SK-N-SH (cell line): ENCODE measurements at regions not wholly inside any gene's neighbourhood (a gene's known extent, or its start where the extent isn't known, plus 50 kb on each side); places are given as distances from the start of the nearest gene placed in this dataset.

Source experiments
- CTCF ChIA-PET: fragments of 300-600, 350-600 bp; formaldehyde crosslinking; extraction: SDS; loops from one replicate; lab custom pipeline; 2021; lab: Yijun Ruan, JAX
- POLR2A ChIA-PET: fragments of 350-600 bp; sonication (Branson Sonifier 250); formaldehyde crosslinking; extraction: SDS; loops from one replicate; lab custom pipeline; 2020; ENCODE audit warnings: antibody characterized with exemption, inconsistent platforms; lab: Yijun Ruan, JAX
- DNase-seq: peaks from one replicate; pipeline ENCODE4 v3.0.0; 2012
- H2AFZ ChIP-seq: fragments of 200-600 bp; sonication (generic); 2 replicates; pipeline ENCODE4 v1.8.1; 2016; ENCODE audit warnings: antibody characterized with exemption, mild to moderate bottlenecking, low read depth
- H3F3A ChIP-seq: fragments of 200-600 bp; sonication (generic); replicated peaks from 2 replicates; pipeline ENCODE3; 2016; ENCODE audit warnings: antibody characterized with exemption, mild to moderate bottlenecking; ENCODE audit not compliant: insufficient read depth
- H3K27ac ChIP-seq, 2 experiments: fragments of 200-500 bp in 1 of 2; fragments of 200-600 bp in 1 of 2; sonication (Bioruptor generic) in 1 of 2; sonication (generic), shearing (Covaris generic) in 1 of 2; 2 replicates each; pipeline versions ENCODE4 v1.5.1 to v1.6.1; 2014 to 2016; ENCODE audit warnings: low read depth in 2 of 2, inconsistent platforms in 1 of 2, low read length in 1 of 2, mild to moderate bottlenecking in 1 of 2, mixed read lengths in 1 of 2
- H3K27me3 ChIP-seq: fragments of 200-600 bp; sonication (generic), shearing (Covaris generic); 2 replicates; pipeline ENCODE4 v1.6.1; 2016; ENCODE audit warnings: mixed run types; ENCODE audit not compliant: insufficient read depth
- H3K36me3 ChIP-seq, 2 experiments: fragments of 200-500 bp in 1 of 2; fragments of 200-600 bp in 1 of 2; sonication (Bioruptor generic) in 1 of 2; sonication (generic) in 1 of 2; replicated peaks in 1 of 2; 2 replicates each; pipeline versions ENCODE3 to v1.5.1; 2014 to 2016; ENCODE audit warnings: low read length in 1 of 2, mild to moderate bottlenecking in 1 of 2; ENCODE audit not compliant: insufficient read depth in 2 of 2, control insufficient read depth in 1 of 2
- H3K4me1 ChIP-seq, 2 experiments: fragments of 200-500 bp in 1 of 2; fragments of 200-600 bp in 1 of 2; sonication (Bioruptor generic) in 1 of 2; sonication (generic), shearing (Covaris generic) in 1 of 2; 2 replicates each; pipeline versions ENCODE4 v1.5.1 to v1.6.1; 2014 to 2016; ENCODE audit warnings: low read depth in 1 of 2, low read length in 1 of 2, mixed run types in 1 of 2; ENCODE audit not compliant: insufficient read depth in 2 of 2, control insufficient read depth in 1 of 2
- H3K4me2 ChIP-seq: fragments of 200-600 bp; sonication (generic), shearing (Covaris generic); 2 replicates; pipeline ENCODE4 v1.6.1; 2017; ENCODE audit warnings: mixed run types
- H3K4me3 ChIP-seq, 2 experiments: fragments of 200-500 bp in 1 of 2; fragments of 200-600 bp in 1 of 2; sonication (Bioruptor generic) in 1 of 2; sonication (generic), shearing (Covaris generic) in 1 of 2; 2 replicates each; pipeline versions ENCODE4 v1.5.1 to v1.8.1; 2014 to 2016; ENCODE audit warnings: low read depth in 2 of 2, inconsistent platforms in 1 of 2, low read length in 1 of 2, mild to moderate bottlenecking in 1 of 2, mixed read lengths in 1 of 2, moderate library complexity in 1 of 2
- H3K79me2 ChIP-seq: fragments of 200-600 bp; sonication (generic); 2 replicates; pipeline ENCODE4 v1.8.1; 2017; ENCODE audit warnings: mild to moderate bottlenecking; ENCODE audit not compliant: insufficient read depth
- H3K9ac ChIP-seq: fragments of 200-600 bp; sonication (generic); 2 replicates; pipeline ENCODE4 v1.6.1; 2017; ENCODE audit warnings: mixed run types
- H3K9me2 ChIP-seq: fragments of 200-600 bp; sonication (generic); 2 replicates; pipeline ENCODE4 v1.6.1; 2017; ENCODE audit warnings: mixed run types
- H3K9me3 ChIP-seq: fragments of 200-600 bp; sonication (generic); 2 replicates; pipeline ENCODE4 v1.6.1; 2017; ENCODE audit warnings: mixed run types, mild to moderate bottlenecking, moderate library complexity
- H4K20me1 ChIP-seq: fragments of 200-600 bp; sonication (generic); 2 replicates; pipeline ENCODE4 v1.6.1; 2017; ENCODE audit warnings: mild to moderate bottlenecking, mixed run types; ENCODE audit not compliant: insufficient read depth
- CHD2 ChIP-seq: fragments of 150-350 bp; IDR thresholded peaks from 2 replicates; pipeline ENCODE4 v1.6.1; 2018; ENCODE audit warnings: low read length; ENCODE audit not compliant: partially characterized antibody
- CTCF ChIP-seq: fragments of 200-600 bp; sonication (generic); IDR thresholded peaks from 2 replicates; pipeline ENCODE4 v1.6.1; 2017; ENCODE audit warnings: antibody characterized with exemption, mild to moderate bottlenecking, moderate library complexity
- ELF1 ChIP-seq: IDR thresholded peaks from 2 replicates; pipeline ENCODE4 v1.4.0; 2012
- FOXM1 ChIP-seq: IDR thresholded peaks from 2 replicates; pipeline ENCODE4 v1.4.0; 2012; ENCODE audit warnings: low read depth, mild to moderate bottlenecking
- GATA2 ChIP-seq: sonication (generic); formaldehyde crosslinking; IDR thresholded peaks from 2 replicates; pipeline ENCODE4 v1.5.0; 2020; ENCODE audit warnings: mild to moderate bottlenecking, missing genetic modification reagents
- IRF3 ChIP-seq: fragments of 150-350 bp; IDR thresholded peaks from 2 replicates; pipeline ENCODE4 v1.6.1; 2016; ENCODE audit warnings: mild to moderate bottlenecking, low read depth, low read length
- MAX ChIP-seq: IDR thresholded peaks from 2 replicates; pipeline ENCODE4 v1.4.0; 2012; ENCODE audit warnings: low read depth
- SMC3 ChIP-seq: IDR thresholded peaks from 2 replicates; pipeline ENCODE4 v1.6.1; 2012; ENCODE audit warnings: low read depth, low read length, improper control_type of control experiment
- TCF12 ChIP-seq: IDR thresholded peaks from 2 replicates; pipeline ENCODE4 v1.4.0; 2012
- WGBS: methylation state at CpG from one replicate; pipeline ENCODE4 v1.1.6; 2017; ENCODE audit warnings: low lambda C conversion rate; 5-methylcytosine and 5-hydroxymethylcytosine counted together

GRCh38 chr12:107558816-107559382 lies 126.7 kb upstream of the PWP1 start (continued):
- TF ChIP-seq IRF3 (no peak), TCF12 (no peak), SMC3 (no peak), CHD2 (no peak), MAX (no peak), FOXM1 (no peak)
- TF ChIP-seq, all 33 proteins: peak for 0

- H2AFZ ChIP-seq, result no peak overlapping the region
- no peaks in the 10 kb centered on the region for H4K20me1 ChIP-seq
- H3K4me2 ChIP-seq, result no peak overlapping the region
- CTCF ChIA-PET, result interaction anchor here (1.0 kb wide), 1 partner anchor 428 kb away, joined by 3 read pairs; no protein-coding TSS in a partner anchor
- POLR2A ChIA-PET, result interaction anchor here (1.4 kb wide), 1 partner anchor 81 kb away, joined by 3 read pairs; no protein-coding TSS in a partner anchor
- no peaks in the 10 kb centered on the region for H3K36me3 ChIP-seq
- WGBS, result 80% methylated on average over 7 of the region's 7 CpGs
- no peak overlapping the region for H3K9ac ChIP-seq
- H3K4me1 ChIP-seq, result peaks cover 0 to 12% of the 10 kb centered on the region in 2 experiments; a peak in 1 of 4 replicates
- H3K4me3 ChIP-seq, result no peak overlapping the region
- DNase-seq, result no peak
- H3K79me2 ChIP-seq, result no peaks in the 10 kb centered on the region
- no peak overlapping the region for H3K27ac ChIP-seq
- TF ChIP-seq CTCF, result peak; percentile 12; the same call in 1 of the 2 replicates
- TF ChIP-seq GATA2 (CRISPR knock-in tag), result no peak
- H3K9me3 ChIP-seq, result no peaks in the 10 kb centered on the region
- H3F3A ChIP-seq, result no peaks in the 10 kb centered on the region
- H3K27me3 ChIP-seq, result no peaks in the 10 kb centered on the region
- H3K9me2 ChIP-seq, result no peaks in the 10 kb centered on the region
Measured at GRCh38 chr12:107560165-107560898, 125.3 kb upstream of the PWP1 start.

- no peaks in the 10 kb centered on the region for H3K9me2 ChIP-seq
- H3K27me3 ChIP-seq, result no peaks in the 10 kb centered on the region
- DNase-seq, result no peak
- no peak overlapping the region for H2AFZ ChIP-seq
- no peak overlapping the region for H3K9ac ChIP-seq
- POLR2A ChIA-PET, result interaction anchor here (1.4 kb wide), 1 partner anchor 82 kb away, joined by 3 read pairs; no protein-coding TSS in a partner anchor
- H3F3A ChIP-seq, result no peaks in the 10 kb centered on the region
- no peak overlapping the region for H3K4me3 ChIP-seq
- TF ChIP-seq ELF1, result no peak
- H3K4me1 ChIP-seq, result peaks cover 0 to 12% of the 10 kb centered on the region in 2 experiments; a peak in 1 of 4 replicates
- H4K20me1 ChIP-seq, result no peaks in the 10 kb centered on the region
- no peak overlapping the region for H3K27ac ChIP-seq
- no peaks in the 10 kb centered on the region for H3K79me2 ChIP-seq
- no peaks in the 10 kb centered on the region for H3K36me3 ChIP-seq
- H3K4me2 ChIP-seq, result no peak overlapping the region
- no peaks in the 10 kb centered on the region for H3K9me3 ChIP-seq
- CTCF ChIA-PET, result interaction anchor here (1.0 kb wide), 1 partner anchor 429 kb away, joined by 3 read pairs; no protein-coding TSS in a partner anchor
- WGBS, result 69% methylated on average over 4 of the region's 4 CpGs
Measured at GRCh38 chr12:107560899-107561285, 124.7 kb upstream of the PWP1 start.
